ENCODE measurements at regions not wholly inside any gene's neighbourhood (a gene's known extent, or its start where the extent isn't known, plus 50 kb on each side); places are given as distances from the start of the nearest gene placed in this dataset.

GRCh38 chr2:236901956-236902355 is 183.7 kb upstream of the COPS8 start:
- TF ChIP-seq GATA2 (IDR thresholded peaks at IDR 0.05; ENCODE audit: low read depth, low read length) = no peak
- TF ChIP-seq GATA3 (IDR thresholded peaks at IDR 0.05; ENCODE audit: low read depth, low read length) = no peak

All from SH-SY5Y (cell line).